ENCODE measurements at regions not wholly inside any gene's neighbourhood (a gene's known extent, or its start where the extent isn't known, plus 50 kb on each side); places are given as distances from the start of the nearest gene placed in this dataset.

DNA sequence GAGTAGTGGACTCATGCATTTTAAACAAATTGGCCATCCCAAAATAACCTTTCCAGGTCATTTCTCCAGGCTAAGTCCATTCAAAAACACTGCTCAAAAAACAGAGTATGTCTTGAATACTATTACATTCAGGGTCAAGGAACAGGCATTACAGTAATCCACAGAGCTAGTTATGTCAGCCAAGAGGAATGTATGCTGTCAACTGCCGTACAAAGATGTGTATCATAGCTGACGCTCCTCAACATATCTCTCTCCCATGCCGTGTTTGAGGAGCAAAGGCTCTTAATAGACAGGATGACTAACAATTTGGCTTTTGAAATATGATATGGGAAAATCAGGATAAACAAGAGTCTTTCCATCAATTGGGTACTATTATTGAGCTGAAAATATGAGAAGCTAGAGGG, 68.8 kb upstream of the KCTD1 start:
- H3K27ac ChIP-seq (ENCODE audit: low read depth, low read length): no peak overlapping the region
- CTCF ChIA-PET: no interaction called here
- H3K4me1 ChIP-seq (ENCODE audit: insufficient read depth, low read length): no peaks in the 10 kb centered on the region
- no peaks in the 10 kb centered on the region for H3K36me3 ChIP-seq (ENCODE audit: insufficient read depth, low read length)
- H3K9me3 ChIP-seq (ENCODE audit: low read length): no peaks in the 10 kb centered on the region
- Mint-ChIP-seq H3K27ac (no peak overlapping the region), H3K9me3 (peaks cover 0 to 9% (median 0%) of the 10 kb centered on the region in 5 donors), H3K4me3 (no peak overlapping the region), H3K36me3 (no peaks in the 10 kb centered on the region), H3K4me1 (peaks cover 0 to 2% (median 0%) of the 10 kb centered on the region in 3 donors), H3K27me3 (peaks cover 5 to 12% of the 10 kb centered on the region in 2 donors)
- no peaks in the 10 kb centered on the region for H3K27me3 ChIP-seq (ENCODE audit: insufficient read depth, low read length, poor library complexity, severe bottlenecking)
- POLR2A ChIA-PET: no interaction called here
- no peak for DNase-seq
- no peak overlapping the region for H3K4me3 ChIP-seq (ENCODE audit: low read length)

DNA sequence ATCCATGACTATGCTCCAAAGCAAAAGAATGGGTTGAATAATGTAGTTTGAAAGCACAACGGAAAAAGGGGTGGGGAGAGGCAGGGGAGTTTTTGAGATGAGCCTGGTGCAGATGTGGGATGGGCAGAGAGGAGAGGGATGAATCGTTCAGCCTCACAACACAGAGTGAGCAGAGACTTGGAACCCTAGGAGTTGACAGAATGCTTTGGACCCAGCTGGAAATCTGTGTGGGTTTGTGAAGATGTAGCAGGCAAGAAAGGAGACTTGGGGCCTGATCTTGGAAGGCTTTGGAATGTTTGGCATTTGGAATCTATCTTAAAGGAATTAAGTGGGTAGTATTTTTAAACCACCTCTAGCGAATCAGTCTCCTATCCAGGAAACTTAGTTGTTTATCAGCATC, 66.0 kb upstream of the KCTD1 start:
- Mint-ChIP-seq H3K27ac (peak overlapping the region in 1 of 8 donors; percentile 28), H3K27me3 (peaks cover 3 to 9% of the 10 kb centered on the region in 2 donors), H3K4me3 (no peak overlapping the region), H3K4me1 (no peaks in the 10 kb centered on the region), H3K9me3 (peaks cover 0 to 6% (median 0%) of the 10 kb centered on the region in 5 donors), H3K36me3 (no peaks in the 10 kb centered on the region)
- no peaks in the 10 kb centered on the region for H3K36me3 ChIP-seq (ENCODE audit: insufficient read depth, low read length)
- no peaks in the 10 kb centered on the region for H3K4me1 ChIP-seq (ENCODE audit: insufficient read depth, low read length)
- no peak overlapping the region for H3K27ac ChIP-seq (ENCODE audit: low read depth, low read length)
- CTCF ChIA-PET: no interaction called here
- H3K27me3 ChIP-seq (ENCODE audit: insufficient read depth, low read length, poor library complexity, severe bottlenecking): no peaks in the 10 kb centered on the region
- DNase-seq: no peak
- POLR2A ChIA-PET: no interaction called here
- H3K9me3 ChIP-seq (ENCODE audit: low read length): no peaks in the 10 kb centered on the region
- H3K4me3 ChIP-seq (ENCODE audit: low read length): no peak overlapping the region
